GM21529 (cell line): ENCODE measurements at regions not wholly inside any gene's neighbourhood (a gene's known extent, or its start where the extent isn't known, plus 50 kb on each side); places are given as distances from the start of the nearest gene placed in this dataset.

Experiments
- ATAC-seq: cut with Tn5 transposase; IDR thresholded peaks from one replicate; pipeline ENCODE4 v1.9.1; 2021; ENCODE audit not compliant: unreplicated experiment

- ATAC-seq: no peak
Measured at GRCh38 chr13:99122171-99122570, 78.5 kb upstream of the UBAC2 start.

GRCh38 chr13:99123101-99124045 lies 77.3 kb upstream of the UBAC2 start:
- ATAC-seq: no peak

- ATAC-seq: no peak
Measured at GRCh38 chr13:99124046-99124400, 76.6 kb upstream of the UBAC2 start.

- peak; percentile 71 for ATAC-seq
Measured at GRCh38 chr13:99124794-99125316, 75.8 kb upstream of the UBAC2 start.

- no peak for ATAC-seq
Measured at GRCh38 chr13:99125326-99125915, 75.2 kb upstream of the UBAC2 start.

- ATAC-seq: no peak
Measured at GRCh38 chr13:99126821-99127220, 73.8 kb upstream of the UBAC2 start.

GRCh38 chr13:99129050-99129449 lies 71.6 kb upstream of the UBAC2 start:
- ATAC-seq: no peak

- no peak for ATAC-seq
Measured at GRCh38 chr13:99129951-99130350, 70.7 kb upstream of the UBAC2 start.

- ATAC-seq: no peak
Measured at GRCh38 chr13:99131410-99131809, 69.2 kb upstream of the UBAC2 start.

GRCh38 chr13:99132295-99132835 lies 68.3 kb upstream of the UBAC2 start:
- ATAC-seq: no peak

- ATAC-seq: no peak
Measured at GRCh38 chr13:99133230-99133629, 67.4 kb upstream of the UBAC2 start.

GRCh38 chr13:99133848-99134247 lies 66.8 kb upstream of the UBAC2 start:
- no peak for ATAC-seq

- ATAC-seq: no peak
Measured at GRCh38 chr13:99135591-99135990, 65.1 kb upstream of the UBAC2 start.

GRCh38 chr13:99136427-99136954 lies 64.2 kb upstream of the UBAC2 start:
- ATAC-seq: no peak

GRCh38 chr13:99140831-99141230 lies 59.8 kb upstream of the UBAC2 start:
- ATAC-seq: no peak

- no peak for ATAC-seq
Measured at GRCh38 chr13:99143904-99144303, 56.8 kb upstream of the UBAC2 start.

GRCh38 chr13:99144306-99144705 lies 56.3 kb upstream of the UBAC2 start:
- ATAC-seq: peak; percentile 52

GRCh38 chr13:99145461-99145860 lies 55.2 kb upstream of the UBAC2 start:
- no peak for ATAC-seq

GRCh38 chr13:99150575-99151361 lies 49.9 kb upstream of the UBAC2 start:
- ATAC-seq: no peak
